NCI-H345 treated with DMSO at 0.1 percent for 48 hours (cell line): ENCODE measurements at regions not wholly inside any gene's neighbourhood (a gene's known extent, or its start where the extent isn't known, plus 50 kb on each side); places are given as distances from the start of the nearest gene placed in this dataset.

Experiments
- DNase-seq: peaks from one replicate; lab custom pipeline; 2025; ENCODE audit not compliant: unreplicated experiment; lab: John Stamatoyannopoulos, UW

GRCh38 chr3:25377042-25377441 lies 51.0 kb upstream of the RARB start:
- DNase-seq = no peak
